KMS-11 (cell line): ENCODE measurements at regions not wholly inside any gene's neighbourhood (a gene's known extent, or its start where the extent isn't known, plus 50 kb on each side); places are given as distances from the start of the nearest gene placed in this dataset.

ENCODE experiments used
- H2AFZ ChIP-seq: fragments of 200-600 bp; sonication (generic); 2 replicates; pipeline ENCODE4 v1.6.1; 2016; ENCODE audit warnings: antibody characterized with exemption, mixed run types, low read depth
- H3K27ac ChIP-seq: fragments of 200-600 bp; sonication (generic); 2 replicates; pipeline ENCODE4 v1.6.1; 2016; ENCODE audit warnings: mild to moderate bottlenecking, mixed run types
- H3K27me3 ChIP-seq: fragments of 200-600 bp; sonication (generic); 2 replicates; pipeline ENCODE4 v1.6.1; 2017; ENCODE audit warnings: mild to moderate bottlenecking, low read depth, mixed run types, moderate library complexity; ENCODE audit not compliant: insufficient read depth
- H3K36me3 ChIP-seq: fragments of 200-600 bp; sonication (generic); 2 replicates; pipeline ENCODE4 v1.6.1; 2017; ENCODE audit warnings: mild to moderate bottlenecking, mixed run types; ENCODE audit not compliant: insufficient read depth
- H3K4me1 ChIP-seq: fragments of 200-600 bp; sonication (generic); 2 replicates; pipeline ENCODE4 v1.6.1; 2016; ENCODE audit warnings: mild to moderate bottlenecking, low read depth, mixed run types; ENCODE audit not compliant: poor library complexity, severe bottlenecking
- H3K4me2 ChIP-seq: fragments of 200-600 bp; sonication (generic); 2 replicates; pipeline ENCODE4 v1.7.0; 2016; ENCODE audit warnings: mild to moderate bottlenecking, mixed run types
- H3K4me3 ChIP-seq: fragments of 200-600 bp; sonication (generic); IDR thresholded peaks from 2 replicates; pipeline ENCODE4 v1.6.1; 2017; ENCODE audit warnings: low read depth, low read length, mixed read lengths; ENCODE audit not compliant: insufficient read depth
- H3K79me2 ChIP-seq: fragments of 200-600 bp; sonication (generic); 2 replicates; pipeline ENCODE4 v1.6.1; 2016; ENCODE audit warnings: low read depth, mixed run types; ENCODE audit not compliant: insufficient read depth
- H3K9ac ChIP-seq: fragments of 200-600 bp; sonication (generic); 2 replicates; pipeline ENCODE4 v1.6.1; 2016; ENCODE audit warnings: mild to moderate bottlenecking, mixed run types
- H4K20me1 ChIP-seq: fragments of 200-600 bp; sonication (generic); 2 replicates; pipeline ENCODE4 v1.6.1; 2016; ENCODE audit warnings: mild to moderate bottlenecking, mixed run types; ENCODE audit not compliant: insufficient read depth
- CTCF ChIP-seq: fragments of 200-600 bp; sonication (generic); conservative IDR thresholded peaks from 2 replicates; pipeline ENCODE4 v1.6.1; 2017; ENCODE audit warnings: low read depth, mild to moderate bottlenecking, antibody characterized with exemption, low read length, moderate library complexity, mixed read lengths

GRCh38 chr21:17427157-17427556 lies 85.7 kb upstream of the CXADR start:
- no peak overlapping the region for H3K4me2 ChIP-seq
- no peak overlapping the region for H3K4me3 ChIP-seq
- no peaks in the 10 kb centered on the region for H4K20me1 ChIP-seq
- no peaks in the 10 kb centered on the region for H3K4me1 ChIP-seq
- no peaks in the 10 kb centered on the region for H3K36me3 ChIP-seq
- H3K79me2 ChIP-seq = no peaks in the 10 kb centered on the region
- no peak overlapping the region for H3K9ac ChIP-seq
- TF ChIP-seq CTCF = no peak
- no peak overlapping the region for H3K27ac ChIP-seq
- no peak overlapping the region for H2AFZ ChIP-seq
- H3K27me3 ChIP-seq = no peaks in the 10 kb centered on the region

- H3K79me2 ChIP-seq = no peaks in the 10 kb centered on the region
- H3K27ac ChIP-seq = no peak overlapping the region
- no peaks in the 10 kb centered on the region for H4K20me1 ChIP-seq
- no peaks in the 10 kb centered on the region for H3K36me3 ChIP-seq
- TF ChIP-seq CTCF = no peak
- H3K4me2 ChIP-seq = no peak overlapping the region
- no peaks in the 10 kb centered on the region for H3K4me1 ChIP-seq
- H3K4me3 ChIP-seq = no peak overlapping the region
- H2AFZ ChIP-seq = no peak overlapping the region
- no peak overlapping the region for H3K9ac ChIP-seq
- H3K27me3 ChIP-seq = no peaks in the 10 kb centered on the region
Observed at GRCh38 chr21:17427831-17428483, 84.9 kb upstream of the CXADR start.

GRCh38 chr21:17428484-17428869 lies 84.4 kb upstream of the CXADR start:
- no peak overlapping the region for H3K27ac ChIP-seq
- H3K9ac ChIP-seq = no peak overlapping the region
- H3K4me2 ChIP-seq = no peak overlapping the region
- H3K4me3 ChIP-seq = no peak overlapping the region
- no peaks in the 10 kb centered on the region for H3K4me1 ChIP-seq
- H2AFZ ChIP-seq = no peak overlapping the region
- no peaks in the 10 kb centered on the region for H3K36me3 ChIP-seq
- no peaks in the 10 kb centered on the region for H3K79me2 ChIP-seq
- no peak for TF ChIP-seq CTCF
- H4K20me1 ChIP-seq = no peaks in the 10 kb centered on the region
- H3K27me3 ChIP-seq = no peaks in the 10 kb centered on the region

GRCh38 chr21:17428980-17429379 lies 83.9 kb upstream of the CXADR start:
- Histone ChIP-seq H4K20me1 (no peaks in the 10 kb centered on the region), H2AFZ (no peak overlapping the region), H3K27ac (no peak overlapping the region), H3K27me3 (no peaks in the 10 kb centered on the region), H3K79me2 (no peaks in the 10 kb centered on the region), H3K4me2 (no peak overlapping the region), H3K9ac (no peak overlapping the region), H3K4me1 (no peaks in the 10 kb centered on the region), H3K4me3 (no peak overlapping the region), H3K36me3 (no peaks in the 10 kb centered on the region)
- no peak for TF ChIP-seq CTCF
